GM18951 (cell line): ENCODE measurements at regions not wholly inside any gene's neighbourhood (a gene's known extent, or its start where the extent isn't known, plus 50 kb on each side); places are given as distances from the start of the nearest gene placed in this dataset.
"Not testable (repeated sequence)": the region's sequence is repeated elsewhere in the genome, so short reads cannot be mapped to it uniquely, and the experiment has no call there.

ENCODE experiments used
- POLR2A ChIP-seq: IDR thresholded peaks from 4 replicates; pipeline ENCODE4 v1.6.1; 2011; ENCODE audit warnings: mild to moderate bottlenecking; ENCODE audit not compliant: insufficient read length, insufficient read depth; ENCODE audit errors: extremely low read depth
- in situ Hi-C: fragments of 300-500 bp; cut with MboI; formaldehyde crosslinking; loops from one replicate; pipeline ENCODE4 v1.12.0; 2022; ENCODE audit warnings: low sequenced_read_pairs, mixed read lengths, inconsistent platforms; ENCODE audit not compliant: unreplicated experiment

- in situ Hi-C loops: no loop called here
- TF ChIP-seq POLR2A: no peak
Measured at GRCh38 chr5:178063277-178063676, 50.1 kb upstream of the N4BP3 start.

DNA sequence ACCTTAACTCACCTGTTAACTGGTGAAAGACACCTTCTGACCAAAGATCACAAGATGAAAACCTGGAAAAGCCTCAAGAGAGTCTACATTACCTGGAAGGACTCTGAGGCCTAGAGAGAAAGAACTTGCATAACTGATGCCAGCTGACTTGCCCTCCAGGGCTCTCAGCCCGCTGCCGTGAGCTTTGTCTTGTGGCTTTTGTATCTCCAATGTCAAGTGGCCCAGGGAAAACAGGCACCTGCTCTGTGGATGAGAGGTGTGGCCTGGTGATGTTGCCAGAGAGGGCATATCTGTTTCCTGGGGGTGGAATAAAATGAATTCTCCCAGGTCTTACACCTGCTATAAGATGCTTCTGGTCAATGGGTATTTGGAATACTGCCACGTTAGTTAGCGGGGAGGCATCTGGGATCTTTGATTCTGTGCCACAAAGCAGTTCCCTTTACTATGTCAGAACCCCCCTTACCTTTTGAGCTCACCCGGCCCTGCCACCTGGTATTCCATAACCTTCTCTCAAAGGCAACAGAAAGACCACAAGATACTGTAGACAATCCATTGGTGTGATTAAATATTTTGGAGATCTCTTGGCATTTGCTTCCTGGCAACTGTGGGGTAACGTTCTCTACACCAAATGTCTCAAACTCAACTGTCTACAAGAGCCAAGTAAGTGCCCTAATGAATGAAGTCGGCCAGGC is 54.9 kb upstream of the N4BP3 start:
- in situ Hi-C loops: no loop called here

DNA sequence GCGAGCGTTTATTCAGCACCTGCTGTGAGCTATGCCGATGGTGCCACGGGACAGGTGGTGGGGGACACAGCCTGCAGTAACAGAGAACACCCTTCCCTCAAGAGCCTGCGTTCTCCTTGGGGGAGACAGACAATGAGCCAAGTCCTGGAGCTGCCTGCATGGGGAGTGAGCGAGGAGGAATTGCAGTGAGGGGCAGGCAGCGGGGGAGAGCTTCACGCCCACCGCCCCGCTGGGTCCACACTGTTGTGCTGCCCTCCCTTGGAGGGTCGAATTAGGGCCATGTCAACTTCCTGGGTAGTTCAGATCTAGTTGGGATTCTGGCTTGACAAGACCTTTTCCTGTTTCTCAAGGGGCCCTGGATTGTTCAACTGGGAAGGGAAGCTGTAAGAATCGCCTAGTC is 55.5 kb upstream of the N4BP3 start:
- TF ChIP-seq POLR2A: no peak
- in situ Hi-C loops: no loop called here

More for the DNA sequence above, 54.9 kb upstream of the N4BP3 start:
- no peak for TF ChIP-seq POLR2A

DNA sequence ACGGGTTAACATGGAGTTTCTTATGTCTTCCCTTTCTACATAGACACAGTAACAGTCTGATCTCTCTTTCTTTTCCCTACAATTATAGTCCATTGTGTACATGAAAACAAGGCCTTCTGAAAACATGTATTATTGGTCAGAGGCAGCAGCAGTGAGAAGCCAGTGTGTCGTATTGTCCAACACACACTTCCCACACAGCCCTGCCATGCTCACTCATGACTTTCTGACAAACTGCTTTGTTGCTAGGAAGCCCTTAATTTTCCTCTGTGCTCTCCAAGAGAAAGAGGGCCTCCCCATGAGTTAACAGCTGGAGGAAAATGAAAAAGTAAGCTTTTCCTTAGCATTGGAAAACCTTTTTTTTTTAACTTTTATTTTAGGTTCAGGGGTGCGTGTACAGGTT is 56.4 kb upstream of the N4BP3 start:
- in situ Hi-C loops: no loop called here
- no peak for TF ChIP-seq POLR2A

DNA sequence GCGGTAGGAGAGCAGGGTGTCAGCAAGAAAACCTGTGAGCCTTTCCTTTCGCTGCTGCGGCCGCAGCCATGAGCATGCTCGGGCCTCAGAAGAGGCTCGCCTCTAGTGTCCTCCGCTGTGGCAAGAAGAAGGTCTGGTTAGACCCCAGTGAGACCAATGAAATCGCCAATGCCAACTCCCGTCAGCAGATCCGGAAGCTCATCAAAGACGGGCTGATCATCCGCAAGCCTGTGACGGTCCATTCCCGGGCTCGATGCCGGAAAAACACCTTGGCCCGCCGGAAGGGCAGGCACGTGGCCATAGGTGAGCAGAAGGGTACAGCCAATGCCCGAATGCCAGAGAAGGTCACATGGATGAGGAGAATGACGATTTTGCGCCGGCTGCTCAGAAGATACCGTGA is 57.8 kb upstream of the N4BP3 start:
- in situ Hi-C loops: not testable (repeated sequence)

GRCh38 chr5:178052062-178052461 is 56.0 kb upstream of the PROP1 start:
- in situ Hi-C loops: not testable (repeated sequence)

DNA sequence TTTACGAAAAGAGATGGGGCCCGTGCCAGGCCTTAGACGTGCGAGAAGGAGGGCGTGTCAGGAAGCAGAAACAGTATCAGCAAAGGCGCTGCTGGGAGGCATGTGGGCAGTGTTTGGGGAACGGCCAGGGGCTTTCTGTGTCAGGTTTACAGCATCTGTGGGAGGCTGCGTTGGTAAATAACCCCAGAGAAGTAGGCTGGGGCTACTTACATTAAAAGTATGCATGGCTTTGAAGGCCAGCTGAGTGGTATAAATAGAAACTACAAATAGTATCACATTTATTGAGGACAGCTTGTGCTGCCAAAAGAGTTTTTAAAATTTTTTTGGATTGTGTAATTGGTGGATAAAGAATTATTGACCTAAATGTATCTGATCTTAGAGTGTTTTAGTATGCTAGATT is 54.8 kb upstream of the PROP1 start:
- in situ Hi-C loops: not testable (repeated sequence)

DNA sequence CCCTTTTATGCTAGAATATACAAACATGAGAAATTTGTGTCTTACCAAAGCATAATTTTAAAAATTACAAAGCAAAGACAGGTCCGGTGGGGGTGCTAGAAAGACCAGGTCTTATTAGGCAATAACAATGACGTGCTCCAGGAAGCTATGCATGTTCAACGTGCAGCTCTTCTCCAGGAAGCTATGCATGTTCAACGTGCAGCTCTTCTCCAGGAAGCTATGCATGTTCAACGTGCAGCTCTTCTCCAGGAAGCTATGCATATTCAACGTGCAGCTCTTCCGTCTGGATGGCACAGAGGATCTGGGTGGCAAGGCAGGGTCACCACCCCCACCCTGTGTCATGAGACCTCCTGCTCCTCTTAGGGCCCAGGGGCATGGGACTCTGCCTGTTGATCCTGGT is 51.9 kb upstream of the PROP1 start:
- in situ Hi-C loops: loop anchor here (25.0 kb wide), 1 partner anchor 1961 kb away; no protein-coding TSS in a partner anchor

DNA sequence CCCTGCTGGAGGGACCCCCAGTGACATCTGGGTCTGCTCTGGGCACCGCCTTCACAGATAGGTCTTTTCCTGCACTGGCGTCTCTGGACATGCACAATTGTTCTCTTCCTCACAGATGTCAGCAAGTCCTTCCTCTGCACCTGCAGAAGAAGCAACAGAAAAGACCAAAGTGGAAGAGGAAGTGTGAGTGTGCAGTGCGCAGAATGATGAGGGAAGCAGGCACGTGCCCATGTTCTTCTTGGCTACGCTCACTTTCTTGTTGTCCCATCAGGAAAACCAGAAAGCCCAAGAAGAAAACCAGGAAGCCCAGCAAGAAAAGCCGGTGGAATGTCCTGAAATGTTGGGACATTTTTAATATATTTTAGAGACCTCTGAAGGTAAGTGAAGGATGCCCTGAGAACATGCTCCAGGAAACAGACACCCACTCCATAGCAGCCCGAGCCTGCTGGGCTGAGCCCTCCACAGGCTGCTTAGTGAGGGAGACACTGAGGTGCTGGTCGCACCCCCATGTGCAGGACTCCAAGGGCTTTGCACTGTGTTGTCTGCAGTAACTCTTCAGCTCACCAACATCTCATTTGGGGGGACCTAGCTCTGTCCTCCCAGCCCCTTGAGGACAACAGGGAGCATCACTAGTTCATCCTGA is 50.8 kb upstream of the PROP1 start:
- in situ Hi-C loops: loop anchor here (25.0 kb wide), 1 partner anchor 1960 kb away; no protein-coding TSS in a partner anchor

- in situ Hi-C loops: loop anchor here (25.0 kb wide), 1 partner anchor 1959 kb away; no protein-coding TSS in a partner anchor
Measured at GRCh38 chr5:178045963-178046362, 49.9 kb upstream of the PROP1 start.
